GM18870 (cell line): ENCODE measurements at regions not wholly inside any gene's neighbourhood (a gene's known extent, or its start where the extent isn't known, plus 50 kb on each side); places are given as distances from the start of the nearest gene placed in this dataset.
A peak's percentile ranks its signal among the peaks of the same experiment; 100 is the strongest.

Experiments used
- ATAC-seq: cut with Tn5 transposase; IDR thresholded peaks from one replicate; pipeline ENCODE4 v1.9.1; 2021; ENCODE audit warnings: moderate library complexity; ENCODE audit not compliant: unreplicated experiment

GRCh38 chr1:98048751-98049325 is 128.0 kb upstream of the DPYD start:
- no peak for ATAC-seq

- ATAC-seq = peak; percentile 56
Measured at GRCh38 chr1:98048244-98048643, 127.4 kb upstream of the DPYD start.

GRCh38 chr1:98047171-98047570 is 126.3 kb upstream of the DPYD start:
- no peak for ATAC-seq

- no peak for ATAC-seq
Measured at GRCh38 chr1:98045767-98046641, 125.2 kb upstream of the DPYD start.

GRCh38 chr1:98045211-98045766 is 124.5 kb upstream of the DPYD start:
- no peak for ATAC-seq

GRCh38 chr1:98044766-98045165 is 123.9 kb upstream of the DPYD start:
- no peak for ATAC-seq

- no peak for ATAC-seq
Measured at GRCh38 chr1:98044071-98044697, 123.3 kb upstream of the DPYD start.

- no peak for ATAC-seq
Measured at GRCh38 chr1:98035602-98036002, 114.8 kb upstream of the DPYD start.

GRCh38 chr1:98034505-98034904 is 113.7 kb upstream of the DPYD start:
- no peak for ATAC-seq

- no peak for ATAC-seq
Measured at GRCh38 chr1:98032958-98033357, 112.1 kb upstream of the DPYD start.

GRCh38 chr1:98030976-98031375 is 110.1 kb upstream of the DPYD start:
- no peak for ATAC-seq

GRCh38 chr1:98030483-98030882 is 109.6 kb upstream of the DPYD start:
- no peak for ATAC-seq

GRCh38 chr1:98028800-98029199 is 108.0 kb upstream of the DPYD start:
- no peak for ATAC-seq

GRCh38 chr1:98027103-98027705 is 106.4 kb upstream of the DPYD start:
- no peak for ATAC-seq

- no peak for ATAC-seq
Measured at GRCh38 chr1:98025858-98026257, 105.0 kb upstream of the DPYD start.

- no peak for ATAC-seq
Measured at GRCh38 chr1:98021126-98021525, 100.3 kb upstream of the DPYD start.

- no peak for ATAC-seq
Measured at GRCh38 chr1:98019747-98020146, 98.9 kb upstream of the DPYD start.

- ATAC-seq = no peak
Measured at GRCh38 chr1:98018074-98018473, 97.2 kb upstream of the DPYD start.

GRCh38 chr1:98017184-98017583 is 96.3 kb upstream of the DPYD start:
- no peak for ATAC-seq

- ATAC-seq = no peak
Measured at GRCh38 chr1:98008373-98008772, 87.5 kb upstream of the DPYD start.

GRCh38 chr1:98005326-98006010 is 84.6 kb upstream of the DPYD start:
- no peak for ATAC-seq
